Fibroblast of lung (primary cell): ENCODE measurements at regions not wholly inside any gene's neighbourhood (a gene's known extent, or its start where the extent isn't known, plus 50 kb on each side); places are given as distances from the start of the nearest gene placed in this dataset.

ENCODE experiments used
- DNase-seq, 2 donors: peaks; one replicate each; pipeline versions ENCODE4 v3.0.0 to v3.0.0-alpha.2; 2010; ENCODE audit warnings: low read depth in 2 of 2
- H2AFZ ChIP-seq: 2 replicates; pipeline ENCODE4 v1.5.1; 2012; ENCODE audit warnings: low read length, control low read depth, inconsistent platforms
- H3K27ac ChIP-seq: 2 replicates; pipeline ENCODE4 v1.5.1; 2011; ENCODE audit warnings: low read length, control low read depth; ENCODE audit not compliant: insufficient read depth
- H3K27me3 ChIP-seq: 2 replicates; pipeline ENCODE4 v1.5.1; 2011; ENCODE audit warnings: mild to moderate bottlenecking, low read length; ENCODE audit not compliant: control insufficient read depth, insufficient read depth
- H3K36me3 ChIP-seq: 2 replicates; pipeline ENCODE4 v1.5.1; 2011; ENCODE audit warnings: low read length; ENCODE audit not compliant: control insufficient read depth, insufficient read depth
- H3K4me1 ChIP-seq: 2 replicates; pipeline ENCODE4 v1.5.1; 2011; ENCODE audit warnings: low read length; ENCODE audit not compliant: control insufficient read depth, insufficient read depth; ENCODE audit errors: extremely low read depth
- H3K4me2 ChIP-seq: 2 replicates; pipeline ENCODE4 v1.5.1; 2011; ENCODE audit warnings: low read length, control low read depth; ENCODE audit not compliant: insufficient read depth; ENCODE audit errors: extremely low read depth
- H3K4me3 ChIP-seq, 4 experiments: fragments of 200-600 bp in 1 of 4; sonication (generic) in 1 of 4; replicated peaks in 1 of 4; 2 replicates each; pipeline ENCODE4 v1.5.1; 2011 to 2016; ENCODE audit warnings: low read length in 4 of 4, low read depth in 3 of 4, mild to moderate bottlenecking in 3 of 4, control low read depth in 2 of 4, inconsistent platforms in 1 of 4, mixed read lengths in 1 of 4; ENCODE audit not compliant: insufficient read depth in 1 of 4; ENCODE audit errors: control extremely low read depth in 1 of 4
- H3K79me2 ChIP-seq: 2 replicates; pipeline ENCODE4 v1.5.1; 2012; ENCODE audit warnings: mild to moderate bottlenecking, low read length, inconsistent platforms; ENCODE audit not compliant: control insufficient read depth, insufficient read depth
- H3K9ac ChIP-seq: 2 replicates; pipeline ENCODE4 v1.5.1; 2011; ENCODE audit warnings: mild to moderate bottlenecking, low read length, control low read depth; ENCODE audit not compliant: insufficient read depth
- H3K9me3 ChIP-seq: 2 replicates; pipeline ENCODE4 v1.5.1; 2012; ENCODE audit warnings: low read depth, low read length; ENCODE audit not compliant: control insufficient read depth, insufficient read depth
- H4K20me1 ChIP-seq: 2 replicates; pipeline ENCODE4 v1.5.1; 2011; ENCODE audit warnings: low read length; ENCODE audit not compliant: control insufficient read depth, insufficient read depth; ENCODE audit errors: extremely low read depth
- EZH2 ChIP-seq: IDR thresholded peaks from 2 replicates; pipeline ENCODE4 v1.5.1; 2012; ENCODE audit warnings: low read length, control low read depth, mild to moderate bottlenecking; ENCODE audit errors: missing control alignments
- TF ChIP-seq, protein P1 (sequence below), 2 donors: IDR thresholded peaks in 1 of 2; conservative IDR thresholded peaks in 1 of 2; 1 replicate in 1 of 2; 2 replicates in 1 of 2; pipeline ENCODE4 v1.5.1; 2011 to 2012; ENCODE audit warnings: low read length in 2 of 2, control low read depth in 1 of 2, inconsistent platforms in 1 of 2, low read depth in 1 of 2, mild to moderate bottlenecking in 1 of 2

DNA sequence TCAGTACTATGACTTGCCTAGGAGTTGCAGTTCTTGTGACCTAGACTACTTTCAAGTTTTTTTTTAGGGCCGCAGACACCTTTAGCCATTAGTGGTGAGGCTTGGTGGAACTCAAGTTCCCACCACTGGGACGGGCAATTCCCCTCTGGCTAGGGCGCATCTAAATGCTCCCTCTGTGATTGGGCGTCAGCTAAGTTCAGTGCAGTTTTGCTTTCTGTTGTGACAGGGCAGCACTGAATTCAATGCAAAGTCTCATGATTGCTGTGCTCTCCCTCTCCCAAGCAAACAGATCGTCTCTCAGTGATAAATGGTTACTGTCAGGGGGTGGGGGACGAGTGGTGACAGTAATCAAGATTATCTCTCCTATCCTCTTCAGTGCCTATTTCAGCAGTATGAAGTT, 52.7 kb upstream of the FRMPD3 start:
- TF ChIP-seq, protein P1, sequence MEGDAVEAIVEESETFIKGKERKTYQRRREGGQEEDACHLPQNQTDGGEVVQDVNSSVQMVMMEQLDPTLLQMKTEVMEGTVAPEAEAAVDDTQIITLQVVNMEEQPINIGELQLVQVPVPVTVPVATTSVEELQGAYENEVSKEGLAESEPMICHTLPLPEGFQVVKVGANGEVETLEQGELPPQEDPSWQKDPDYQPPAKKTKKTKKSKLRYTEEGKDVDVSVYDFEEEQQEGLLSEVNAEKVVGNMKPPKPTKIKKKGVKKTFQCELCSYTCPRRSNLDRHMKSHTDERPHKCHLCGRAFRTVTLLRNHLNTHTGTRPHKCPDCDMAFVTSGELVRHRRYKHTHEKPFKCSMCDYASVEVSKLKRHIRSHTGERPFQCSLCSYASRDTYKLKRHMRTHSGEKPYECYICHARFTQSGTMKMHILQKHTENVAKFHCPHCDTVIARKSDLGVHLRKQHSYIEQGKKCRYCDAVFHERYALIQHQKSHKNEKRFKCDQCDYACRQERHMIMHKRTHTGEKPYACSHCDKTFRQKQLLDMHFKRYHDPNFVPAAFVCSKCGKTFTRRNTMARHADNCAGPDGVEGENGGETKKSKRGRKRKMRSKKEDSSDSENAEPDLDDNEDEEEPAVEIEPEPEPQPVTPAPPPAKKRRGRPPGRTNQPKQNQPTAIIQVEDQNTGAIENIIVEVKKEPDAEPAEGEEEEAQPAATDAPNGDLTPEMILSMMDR (conservative IDR thresholded peaks at IDR 0.05 in 1 of 2, IDR thresholded peaks at IDR 0.05 in 1 of 2; ENCODE audit: low read depth in 1 of 2, low read length in 2 of 2) = no peak
- TF ChIP-seq EZH2 = no peak
- H3K9ac ChIP-seq = no peak overlapping the region
- H3K9me3 ChIP-seq = no peaks in the 10 kb centered on the region
- H3K4me2 ChIP-seq = no peak overlapping the region
- no peak overlapping the region for H3K27ac ChIP-seq
- no peak overlapping the region for H3K4me3 ChIP-seq
- H2AFZ ChIP-seq = no peak overlapping the region
- no peaks in the 10 kb centered on the region for H3K79me2 ChIP-seq
- H3K27me3 ChIP-seq = no peaks in the 10 kb centered on the region
- no peak for DNase-seq
- no peaks in the 10 kb centered on the region for H4K20me1 ChIP-seq
- H3K4me1 ChIP-seq = no peaks in the 10 kb centered on the region
- no peaks in the 10 kb centered on the region for H3K36me3 ChIP-seq

DNA sequence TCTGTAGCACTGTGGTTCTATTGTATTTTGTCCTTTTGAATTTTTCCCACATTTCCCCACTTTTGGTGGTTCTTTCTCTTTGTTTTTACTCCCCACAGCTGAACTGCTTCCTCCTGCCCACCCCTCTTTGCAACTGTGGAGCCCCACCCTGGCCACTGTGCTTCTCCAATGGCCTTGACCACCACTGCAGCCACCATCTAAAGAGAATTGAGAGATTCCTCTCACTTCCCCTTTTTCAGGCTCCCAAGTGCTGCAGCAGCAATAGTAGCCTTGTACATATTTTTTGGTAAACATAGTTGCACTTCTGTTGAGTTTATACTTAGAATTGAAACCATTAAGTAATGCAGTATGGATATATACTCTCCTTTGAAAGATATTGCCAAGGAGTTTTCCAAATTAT, 51.3 kb upstream of the FRMPD3 start:
- Histone ChIP-seq H3K4me3 (no peak overlapping the region), H3K4me2 (no peak overlapping the region), H3K4me1 (no peaks in the 10 kb centered on the region), H3K79me2 (no peaks in the 10 kb centered on the region), H3K36me3 (no peaks in the 10 kb centered on the region), H3K9ac (no peak overlapping the region), H2AFZ (no peak overlapping the region), H3K27me3 (no peaks in the 10 kb centered on the region), H4K20me1 (no peaks in the 10 kb centered on the region), H3K27ac (no peak overlapping the region), H3K9me3 (no peaks in the 10 kb centered on the region)
- DNase-seq = no peak
- no peak for TF ChIP-seq EZH2
- TF ChIP-seq, protein P1 (conservative IDR thresholded peaks at IDR 0.05 in 1 of 2, IDR thresholded peaks at IDR 0.05 in 1 of 2; ENCODE audit: low read depth in 1 of 2, low read length in 2 of 2) = no peak
